ENCODE measurements at regions not wholly inside any gene's neighbourhood (a gene's known extent, or its start where the extent isn't known, plus 50 kb on each side); places are given as distances from the start of the nearest gene placed in this dataset.

GRCh38 chr6:71481801-71482200 lies 193.2 kb downstream of the OGFRL1 start:
- H3K4me3 ChIP-seq (replicated peaks in 1 of 3; ENCODE audit: low read depth in 2 of 3, low read length in 3 of 3), result no peak overlapping the region
- no peak overlapping the region for H3K27ac ChIP-seq (ENCODE audit: low read depth in 1 of 2, low read length in 2 of 2)
- Mint-ChIP-seq H3K9me3 (peaks cover 0 to 1% (median 0%) of the 10 kb centered on the region in 7 donors), H3K36me3 (no peaks in the 10 kb centered on the region), H3K27me3 (ENCODE audit: low read depth in 3 of 3) (no peaks in the 10 kb centered on the region), H3K4me1 (peaks cover 6% of the 10 kb centered on the region), H3K4me3 (no peak overlapping the region), H3K27ac (no peak overlapping the region)
- H4K20me1 ChIP-seq (ENCODE audit: insufficient read depth, low read length), result no peaks in the 10 kb centered on the region
- H3K36me3 ChIP-seq (replicated peaks in 1 of 2; ENCODE audit: control insufficient read depth in 1 of 2, insufficient read depth in 2 of 2, low read length in 2 of 2), result no peaks in the 10 kb centered on the region
- TF ChIP-seq CTCF (IDR thresholded peaks at IDR 0.05), result no peak
- no peaks in the 10 kb centered on the region for H3K27me3 ChIP-seq (ENCODE audit: control insufficient read depth in 2 of 2, insufficient read depth in 2 of 2, low read length in 2 of 2)
- no peak for DNase-seq
- H3K79me2 ChIP-seq (ENCODE audit: insufficient read depth, low read length), result no peaks in the 10 kb centered on the region
- H2AFZ ChIP-seq (ENCODE audit: insufficient read depth, low read depth, low read length, poor library complexity, severe bottlenecking), result no peak overlapping the region
- H3K9ac ChIP-seq (ENCODE audit: insufficient read depth, low read length, poor library complexity, severe bottlenecking), result no peak overlapping the region
- no peaks in the 10 kb centered on the region for H3K9me3 ChIP-seq (replicated peaks in 1 of 2; ENCODE audit: control insufficient read depth in 1 of 2, insufficient read depth in 1 of 2, low read length in 2 of 2)
- no peaks in the 10 kb centered on the region for H3K4me1 ChIP-seq (ENCODE audit: control insufficient read depth in 1 of 2, insufficient read depth in 2 of 2, low read length in 2 of 2)
- intact Hi-C loops (cut with micrococcal nuclease), result no loop called here
- no peak overlapping the region for H3K4me2 ChIP-seq (replicated peaks; ENCODE audit: extremely low read depth, low read length, poor library complexity, severe bottlenecking)

- Histone ChIP-seq H3K27me3 (ENCODE audit: control insufficient read depth in 2 of 2, insufficient read depth in 2 of 2, low read length in 2 of 2) (no peaks in the 10 kb centered on the region), H3K4me2 (replicated peaks; ENCODE audit: extremely low read depth, low read length, poor library complexity, severe bottlenecking) (no peak overlapping the region), H3K4me3 (replicated peaks in 1 of 3; ENCODE audit: low read depth in 2 of 3, low read length in 3 of 3) (no peak overlapping the region), H3K36me3 (replicated peaks in 1 of 2; ENCODE audit: control insufficient read depth in 1 of 2, insufficient read depth in 2 of 2, low read length in 2 of 2) (no peaks in the 10 kb centered on the region), H3K9ac (ENCODE audit: insufficient read depth, low read length, poor library complexity, severe bottlenecking) (no peak overlapping the region), H2AFZ (ENCODE audit: insufficient read depth, low read depth, low read length, poor library complexity, severe bottlenecking) (no peak overlapping the region), H4K20me1 (ENCODE audit: insufficient read depth, low read length) (no peaks in the 10 kb centered on the region), H3K4me1 (ENCODE audit: control insufficient read depth in 1 of 2, insufficient read depth in 2 of 2, low read length in 2 of 2) (no peaks in the 10 kb centered on the region), H3K79me2 (ENCODE audit: insufficient read depth, low read length) (no peaks in the 10 kb centered on the region), H3K27ac (ENCODE audit: low read depth in 1 of 2, low read length in 2 of 2) (no peak overlapping the region), H3K9me3 (replicated peaks in 1 of 2; ENCODE audit: control insufficient read depth in 1 of 2, insufficient read depth in 1 of 2, low read length in 2 of 2) (no peaks in the 10 kb centered on the region)
- Mint-ChIP-seq H3K4me1 (peaks cover 6% of the 10 kb centered on the region), H3K36me3 (no peaks in the 10 kb centered on the region), H3K27me3 (ENCODE audit: low read depth in 3 of 3) (no peaks in the 10 kb centered on the region), H3K27ac (no peak overlapping the region), H3K9me3 (peaks cover 0 to 1% (median 0%) of the 10 kb centered on the region in 7 donors), H3K4me3 (no peak overlapping the region)
- TF ChIP-seq CTCF (IDR thresholded peaks at IDR 0.05), result no peak
- DNase-seq, result no peak
- intact Hi-C loops (cut with micrococcal nuclease), result no loop called here
- 100% methylated on average over 2 of the region's 2 CpGs for WGBS (ENCODE audit: insufficient coverage)
Observed at GRCh38 chr6:71482742-71483141, 194.1 kb downstream of the OGFRL1 start.

All from CD14-positive monocyte (primary cell).